Epidermal melanocyte (primary cell): ENCODE measurements at regions not wholly inside any gene's neighbourhood (a gene's known extent, or its start where the extent isn't known, plus 50 kb on each side); places are given as distances from the start of the nearest gene placed in this dataset.
"Not testable (repeated sequence)": the region's sequence is repeated elsewhere in the genome, so short reads cannot be mapped to it uniquely, and the experiment has no call there.

Source experiments
- DNase-seq: peaks from one replicate; pipeline ENCODE4 v3.0.0; 2011; ENCODE audit warnings: low spot score; ENCODE audit not compliant: insufficient read length

DNA sequence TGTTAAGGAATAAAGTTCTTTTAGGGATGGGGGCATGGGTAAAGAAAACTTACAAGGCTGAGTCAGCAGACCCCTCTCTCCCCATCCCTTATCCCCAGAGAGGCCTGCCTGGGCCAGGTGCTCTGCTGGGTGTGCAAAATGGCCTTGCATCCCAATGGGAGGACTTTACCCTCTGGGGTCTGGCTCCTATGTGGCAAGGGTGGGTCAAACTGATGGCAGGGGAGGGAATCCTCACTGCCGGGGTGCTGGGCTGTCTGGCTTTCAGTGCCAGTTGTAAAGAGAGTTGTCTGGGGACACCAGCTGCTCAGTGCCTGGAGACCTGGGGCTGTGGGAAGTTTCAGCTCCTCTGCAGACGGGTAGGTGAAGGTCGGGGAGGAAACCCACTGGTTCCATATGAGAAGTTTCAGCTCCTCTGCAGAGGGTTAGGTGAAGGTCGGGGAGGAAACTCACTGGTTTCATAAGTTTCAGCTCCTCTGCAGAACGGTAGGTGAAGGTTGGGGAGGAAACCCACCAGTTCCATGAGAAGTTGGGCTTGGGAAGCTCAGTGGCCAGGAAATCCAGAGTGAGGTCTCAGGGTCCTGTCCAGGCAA is 127.2 kb upstream of the PODXL start:
- DNase-seq = no peak

DNA sequence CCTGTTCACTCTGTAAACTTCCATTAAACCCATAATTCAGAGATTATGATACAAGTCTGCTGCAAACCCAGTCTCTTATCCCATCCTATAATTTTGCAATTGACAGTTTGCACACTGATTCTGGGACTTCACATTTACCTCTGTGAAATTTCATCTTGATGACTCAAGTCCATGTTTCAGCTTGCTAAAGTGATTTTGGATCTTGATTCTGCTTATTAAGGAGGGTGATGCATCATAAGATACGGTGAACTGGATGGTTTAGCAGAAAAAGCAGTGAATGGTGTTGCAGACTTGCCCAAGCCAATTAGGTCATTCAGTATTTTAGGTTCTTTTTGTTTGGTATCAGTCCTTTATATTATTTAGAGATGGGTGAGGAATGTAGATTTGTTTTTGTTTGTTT is 125.5 kb upstream of the PODXL start:
- DNase-seq = no peak

DNA sequence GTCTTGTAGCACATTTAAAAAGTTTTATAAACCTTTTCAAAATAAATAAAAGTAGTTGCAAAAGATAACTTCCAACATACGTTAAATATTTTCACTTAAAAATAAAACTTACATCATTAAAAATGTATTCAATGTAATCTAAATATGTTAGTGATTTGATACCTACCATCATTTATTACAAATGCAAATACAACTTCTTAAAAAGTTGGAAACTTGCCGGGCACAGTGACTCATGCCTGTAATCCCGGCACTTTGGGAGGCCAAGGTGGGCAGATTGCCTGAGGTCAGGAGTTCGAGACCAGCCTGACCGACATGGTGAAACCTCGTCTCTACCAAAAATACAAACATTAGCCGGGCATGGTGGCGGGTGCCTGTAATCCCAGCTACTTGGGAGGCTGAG is 122.6 kb upstream of the PODXL start:
- not testable (repeated sequence) for DNase-seq

DNA sequence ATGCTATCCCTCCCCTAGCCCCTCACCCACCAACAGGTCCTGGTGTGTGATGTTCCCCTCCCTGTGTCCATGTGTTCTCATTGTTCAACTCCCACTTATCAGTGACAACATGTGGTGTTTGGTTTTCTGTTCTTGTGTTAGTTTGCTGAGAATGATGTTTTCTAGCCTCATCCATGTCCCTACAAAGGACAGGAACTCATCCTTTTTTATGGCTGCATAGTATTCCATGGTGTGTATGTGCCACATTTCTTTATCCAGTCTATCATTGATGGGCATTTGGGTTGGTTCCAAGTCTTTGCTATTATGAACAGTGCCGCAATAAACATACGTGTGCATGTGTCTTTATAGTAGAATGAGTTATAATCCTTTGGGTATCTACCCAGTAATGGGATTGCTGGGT is 120.4 kb upstream of the PODXL start:
- not testable (repeated sequence) for DNase-seq

DNA sequence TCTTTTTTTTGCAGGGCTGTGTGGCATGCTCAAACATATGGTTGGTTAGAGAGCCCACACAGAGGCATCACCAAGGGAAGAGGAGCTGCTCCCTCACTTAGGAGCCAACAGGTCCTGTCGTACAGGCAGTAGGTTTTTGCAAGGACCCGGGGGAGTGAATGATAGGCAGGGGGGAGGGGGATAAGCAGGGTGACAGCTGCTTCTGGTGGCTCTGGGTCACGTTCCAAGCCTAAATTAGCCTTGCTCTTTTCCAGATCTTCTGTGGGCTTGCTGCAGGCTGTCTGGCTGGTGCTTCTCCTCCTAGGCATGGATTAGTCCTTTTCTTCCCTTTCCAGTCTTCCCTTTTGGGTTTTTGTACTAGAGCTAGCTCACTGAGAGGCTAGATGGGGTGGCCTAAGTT is 117.7 kb upstream of the PODXL start:
- no peak for DNase-seq

DNA sequence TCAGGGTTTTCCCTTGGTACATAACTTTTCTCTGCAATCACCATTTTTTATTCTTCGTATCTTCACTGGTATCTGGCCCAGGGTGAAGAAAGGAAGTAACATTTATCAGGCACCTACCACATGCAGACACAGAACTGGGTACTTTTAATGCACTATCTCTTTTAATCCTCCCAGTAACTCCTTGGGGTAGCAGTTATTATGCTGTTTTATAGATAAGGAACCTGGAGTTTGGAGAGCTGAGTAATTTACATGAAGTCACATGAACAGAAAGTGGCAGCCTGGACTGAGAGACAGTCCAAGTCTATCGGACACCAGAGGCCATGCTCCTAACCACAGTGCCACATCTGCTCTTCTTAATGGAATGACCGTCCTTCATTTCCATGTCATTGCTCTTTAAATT is 117.1 kb upstream of the PODXL start:
- DNase-seq = no peak

DNA sequence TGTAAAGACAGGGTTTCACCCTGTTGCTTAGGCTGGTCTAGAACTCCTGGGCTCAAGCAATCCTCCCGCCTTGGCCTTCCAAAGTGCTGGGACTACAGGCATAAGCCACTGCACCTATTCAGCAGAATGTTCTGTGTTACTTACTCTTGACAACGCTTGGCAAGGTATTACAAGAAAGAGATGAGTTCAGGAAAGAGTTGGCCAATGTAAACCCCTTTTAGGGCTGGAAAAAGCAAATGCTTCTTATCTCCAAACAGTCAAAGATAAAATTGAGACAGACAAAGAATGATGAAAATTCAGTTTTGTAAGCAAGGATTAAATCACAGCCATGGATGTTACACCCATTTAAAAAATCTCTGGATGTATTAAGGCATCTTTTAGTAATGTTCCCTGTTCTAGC is 114.0 kb upstream of the PODXL start:
- no peak for DNase-seq

DNA sequence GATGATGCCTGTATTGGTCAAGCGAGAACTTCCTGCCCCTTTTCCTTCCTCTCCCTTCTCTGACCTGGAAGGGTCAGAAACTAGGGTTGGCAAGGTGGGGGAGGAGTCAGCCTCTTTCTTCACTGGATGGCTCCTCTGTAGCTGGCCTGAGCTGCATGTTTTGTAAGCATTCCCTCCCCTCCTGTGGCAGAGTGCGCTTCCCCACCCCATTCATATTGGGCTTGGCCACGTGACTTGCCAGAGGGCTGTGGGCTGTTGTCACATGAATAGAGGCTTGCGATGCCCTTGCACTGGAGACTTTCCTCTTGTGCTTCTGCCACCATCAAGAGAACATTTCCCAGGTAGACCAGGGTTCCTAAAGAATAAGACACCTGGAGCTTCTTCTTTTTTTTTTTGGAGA is 111.3 kb upstream of the PODXL start:
- DNase-seq = no peak

DNA sequence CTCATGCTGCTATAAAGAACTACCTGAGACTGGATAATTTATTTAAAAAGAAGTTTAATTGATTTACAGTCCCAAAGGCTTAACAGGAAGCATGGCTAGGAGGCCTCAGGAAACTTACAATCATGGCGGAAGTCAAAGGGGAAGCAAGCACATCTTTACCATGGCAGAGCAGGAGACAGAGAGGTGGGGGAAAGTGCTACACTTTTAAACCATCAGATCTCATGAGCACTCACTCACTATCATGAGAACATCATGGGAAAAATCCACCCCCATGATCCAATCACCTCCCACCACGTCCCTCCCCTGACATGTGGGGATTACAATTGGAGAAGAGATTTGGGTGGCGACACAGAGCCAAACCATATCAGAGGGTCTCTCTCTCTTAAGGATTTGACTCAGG is 108.6 kb upstream of the PODXL start:
- DNase-seq = no peak

DNA sequence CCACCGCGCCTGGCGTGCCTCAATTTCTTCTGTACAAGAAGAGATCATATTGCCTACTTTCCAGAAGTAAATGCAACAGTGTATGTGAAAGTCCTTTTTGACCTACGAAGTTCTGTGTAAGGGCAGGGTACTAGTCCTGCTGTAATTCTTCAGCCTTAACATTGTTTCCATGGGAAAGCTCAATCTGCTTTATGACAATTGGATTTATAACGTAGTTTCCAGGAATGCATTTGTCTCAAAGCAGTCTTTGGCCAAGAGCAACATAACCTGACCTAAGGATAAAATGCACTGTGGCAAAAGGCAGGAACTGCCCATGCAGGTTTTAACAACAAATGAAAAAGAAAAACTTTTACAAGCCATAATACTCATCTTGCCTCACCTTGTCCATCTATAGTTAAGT is 108.1 kb upstream of the PODXL start:
- DNase-seq = no peak

DNA sequence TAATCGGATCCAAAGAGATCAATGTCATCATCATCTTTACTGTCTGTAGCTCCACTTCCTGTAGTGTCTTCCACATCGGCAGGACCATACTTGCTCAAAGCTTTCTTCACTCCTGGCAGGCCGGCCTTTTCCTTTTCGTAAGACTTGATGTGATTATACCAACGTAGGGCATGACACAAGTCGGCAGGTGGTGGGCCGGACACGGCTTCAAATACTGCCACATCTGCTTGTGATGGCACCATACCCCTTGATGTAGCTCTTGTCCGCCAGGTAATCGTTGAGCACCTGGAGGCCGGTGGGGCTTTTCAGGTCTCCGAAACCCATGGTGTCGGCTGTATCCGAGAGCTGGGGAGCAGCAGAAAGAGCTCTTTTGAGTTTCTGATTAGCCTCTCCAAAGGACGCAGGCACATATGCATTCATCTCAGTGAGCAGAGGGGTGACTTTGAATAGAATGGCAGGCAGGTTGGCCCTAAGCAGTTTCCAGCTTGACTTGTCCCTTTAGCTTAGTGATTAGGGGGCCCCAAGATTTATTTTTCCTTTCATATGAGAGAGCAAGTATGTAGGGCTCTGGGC is 106.0 kb upstream of the PODXL start:
- not testable (repeated sequence) for DNase-seq

DNA sequence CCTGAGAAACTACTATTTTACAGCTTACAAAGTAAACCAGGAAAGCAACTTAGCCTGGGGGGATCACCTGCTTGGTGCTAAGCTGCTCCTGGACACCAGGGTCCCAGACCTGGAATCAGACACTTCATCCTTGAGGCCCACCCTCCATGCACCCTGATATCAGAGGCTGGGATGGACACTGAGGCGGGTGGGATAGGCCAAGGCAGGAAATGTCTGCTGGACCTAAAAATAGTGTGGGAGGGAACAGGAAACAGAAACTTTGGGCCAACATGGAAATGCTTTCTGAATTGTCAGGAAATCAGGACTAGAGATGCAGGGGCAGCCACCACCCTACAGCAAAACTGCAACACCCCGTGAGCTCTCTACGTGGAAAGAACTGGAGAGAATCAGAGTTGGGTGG is 101.5 kb upstream of the PODXL start:
- DNase-seq = no peak

DNA sequence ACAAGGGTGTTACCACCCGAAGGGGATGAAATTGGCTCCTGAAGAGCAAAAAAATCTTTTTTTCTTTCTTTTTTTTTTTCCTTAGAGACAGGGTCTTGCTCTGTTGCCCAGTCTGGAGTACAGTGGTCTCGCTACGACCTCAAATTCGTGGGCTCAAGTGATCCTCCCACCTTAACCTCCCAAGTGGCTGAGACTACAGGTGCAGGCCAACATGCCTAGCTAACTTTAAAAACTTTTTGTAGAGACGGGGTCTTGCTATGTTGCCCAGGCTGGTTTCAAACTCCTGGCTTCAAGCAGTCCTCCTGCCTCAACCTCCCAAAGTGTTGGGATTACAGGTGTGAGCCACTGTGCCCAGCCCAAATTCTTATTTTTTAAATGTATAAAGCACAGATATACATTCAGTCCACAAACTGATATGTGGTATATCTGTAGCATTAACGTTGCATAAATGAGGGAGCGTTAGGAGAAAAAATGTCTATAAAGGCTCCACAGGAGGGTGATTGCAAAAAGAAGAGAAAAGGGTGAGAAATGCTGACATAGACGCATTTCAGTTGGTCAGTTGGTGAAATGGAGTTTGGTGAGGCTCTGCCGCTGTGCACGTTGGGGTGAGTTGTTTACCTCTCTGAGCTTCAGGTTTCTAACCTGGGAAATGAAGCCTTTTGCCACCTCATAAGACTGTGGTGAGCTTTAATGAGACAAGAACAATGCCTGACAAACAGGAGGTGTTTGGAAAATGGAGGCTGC is 100.7 kb upstream of the PODXL start:
- DNase-seq = no peak

DNA sequence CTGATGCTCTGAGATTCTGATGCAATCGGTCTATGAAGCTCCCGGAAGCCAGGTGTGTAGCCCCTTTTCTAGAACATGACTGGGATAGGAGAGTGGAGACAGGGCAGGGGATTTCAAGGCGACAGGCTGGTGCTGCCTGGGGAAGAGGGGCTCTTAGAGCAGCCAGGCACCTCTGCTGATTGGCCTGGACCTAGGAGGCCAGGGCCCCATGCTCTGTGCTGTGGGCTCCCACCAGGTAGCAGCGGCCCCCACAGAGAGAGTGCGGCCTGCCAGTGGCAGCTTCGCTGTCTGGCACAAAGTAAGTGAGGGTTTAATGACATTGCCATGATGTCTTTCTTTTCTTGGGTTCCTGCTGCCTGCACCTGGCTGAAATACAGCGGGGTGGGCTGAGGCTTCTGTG is 99.4 kb upstream of the PODXL start:
- no peak for DNase-seq

DNA sequence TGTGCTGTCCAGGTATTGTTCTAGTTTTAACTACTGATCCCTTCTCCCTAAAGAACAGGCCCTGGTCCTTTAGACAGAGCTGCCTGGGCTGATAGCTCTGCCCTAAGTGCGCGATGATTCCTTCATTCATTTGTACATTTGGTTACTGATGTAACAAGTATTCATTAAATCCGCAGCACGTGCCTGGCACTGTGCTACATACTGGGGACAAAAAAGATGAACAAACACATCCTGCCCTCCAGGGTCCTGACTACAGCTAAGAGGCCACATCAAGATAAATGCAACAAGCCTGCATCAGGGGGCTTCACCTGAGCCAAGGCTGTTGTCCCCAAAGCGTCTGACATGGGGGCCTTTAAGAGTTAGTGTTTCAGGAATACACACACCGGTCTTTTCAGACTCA is 99.0 kb upstream of the PODXL start:
- no peak for DNase-seq

DNA sequence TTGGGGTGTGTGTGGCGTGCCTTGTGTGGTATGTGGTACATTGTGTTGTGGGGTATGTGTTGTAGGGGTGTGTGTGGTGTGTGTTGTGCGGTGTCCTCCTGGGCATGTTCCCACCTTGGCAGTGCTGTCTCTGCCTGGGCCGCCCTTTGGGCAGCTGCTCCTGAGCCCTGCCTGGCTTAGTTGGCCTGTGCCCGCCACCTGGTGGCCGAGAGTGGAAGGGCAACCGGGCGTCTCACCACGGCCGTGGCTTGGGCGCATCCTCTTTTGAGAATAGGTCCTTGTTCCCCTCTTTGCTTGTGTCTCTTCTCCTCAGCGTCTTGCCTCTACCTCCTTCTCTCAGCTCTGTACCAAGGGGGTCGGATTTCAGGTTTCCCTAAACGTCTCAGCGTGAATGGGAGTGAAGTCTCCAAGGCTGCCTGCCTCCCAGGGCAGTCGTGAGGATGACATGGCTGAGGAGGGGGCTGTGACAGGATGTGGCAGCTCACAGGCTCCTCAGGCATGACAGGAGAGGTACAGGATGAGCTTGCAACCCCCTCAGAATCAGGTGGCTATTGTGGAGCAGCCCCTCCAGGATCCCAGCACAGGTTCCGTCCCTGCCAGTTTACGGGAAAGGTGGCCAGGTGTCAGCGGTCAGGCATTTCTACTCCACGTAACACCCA is 98.4 kb upstream of the PODXL start:
- peak; percentile 87 for DNase-seq

DNA sequence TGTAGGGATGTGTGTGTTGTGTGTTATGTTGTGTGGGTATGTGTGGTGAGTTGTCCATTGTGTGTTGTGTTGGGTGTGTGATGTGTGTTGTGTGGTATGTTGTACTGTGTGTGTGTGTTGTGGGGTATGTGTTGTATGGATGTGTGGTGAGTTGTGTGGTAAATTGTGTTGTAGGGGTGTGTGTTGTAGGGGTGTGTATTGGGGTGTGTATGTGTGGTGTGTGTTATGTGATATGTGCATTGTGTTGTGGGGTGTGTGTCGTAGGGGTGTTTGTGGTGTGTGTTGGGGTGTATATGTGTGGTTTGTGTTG is 97.8 kb upstream of the PODXL start:
- no peak for DNase-seq

DNA sequence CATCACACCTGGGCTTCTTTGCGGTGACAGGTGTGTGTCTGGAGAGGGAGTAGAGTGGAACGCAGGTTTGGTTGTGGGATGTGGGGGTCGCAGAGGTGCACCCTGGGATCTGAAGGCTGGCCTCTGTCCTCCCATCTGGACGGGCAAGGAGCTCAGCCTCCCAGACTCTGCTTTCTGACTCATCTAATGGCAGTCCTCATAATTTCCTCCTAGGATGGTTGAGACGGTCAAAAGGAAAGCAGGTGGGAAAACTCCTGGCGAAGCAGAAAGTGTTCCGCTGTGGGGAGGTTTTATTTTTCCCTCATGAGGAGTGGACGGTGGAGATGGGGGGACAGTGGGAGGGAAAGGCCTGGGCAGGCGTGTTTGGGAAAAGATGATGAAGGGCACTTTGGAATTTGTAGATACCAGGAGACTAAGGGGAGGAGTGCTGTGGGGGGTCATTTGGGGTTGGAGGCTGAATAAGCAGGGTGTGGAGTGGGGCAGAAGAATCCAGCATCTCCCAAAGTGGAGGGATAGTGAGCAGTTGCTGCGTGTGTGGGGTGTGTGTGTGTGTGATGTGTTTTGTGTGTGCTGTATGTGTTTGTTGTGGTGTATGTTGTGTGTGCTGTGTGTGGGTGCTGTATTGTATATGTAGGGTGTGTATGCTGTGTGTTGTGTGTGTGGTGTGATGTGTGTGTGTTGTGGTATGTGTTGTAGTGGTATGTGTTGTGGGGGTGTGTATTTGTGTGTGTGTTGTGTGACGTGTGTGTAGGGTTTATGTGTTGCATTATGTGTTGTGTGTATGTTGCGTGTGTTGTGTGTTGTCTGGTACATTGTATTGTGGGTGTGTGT is 97.2 kb upstream of the PODXL start:
- no peak for DNase-seq

DNA sequence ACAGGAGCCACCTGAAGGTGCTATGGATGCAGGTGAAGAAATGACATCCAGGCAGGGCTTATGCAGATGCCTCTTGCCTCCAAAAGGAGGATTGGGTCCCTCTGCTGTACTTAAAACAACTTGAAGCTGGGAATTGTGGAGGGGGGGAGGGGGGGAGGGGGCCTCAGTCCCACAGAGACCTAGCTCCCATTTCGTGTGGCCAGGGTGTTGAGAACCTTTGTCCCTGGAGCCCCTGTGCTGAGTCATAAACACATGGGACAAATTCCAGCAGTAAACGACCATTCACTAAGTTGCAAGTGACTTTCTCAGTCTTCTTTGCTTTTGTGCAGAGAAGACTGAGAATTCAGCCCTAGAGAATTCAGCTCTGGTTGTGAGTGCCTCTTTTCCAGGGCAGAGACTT is 96.5 kb upstream of the PODXL start:
- DNase-seq = no peak

DNA sequence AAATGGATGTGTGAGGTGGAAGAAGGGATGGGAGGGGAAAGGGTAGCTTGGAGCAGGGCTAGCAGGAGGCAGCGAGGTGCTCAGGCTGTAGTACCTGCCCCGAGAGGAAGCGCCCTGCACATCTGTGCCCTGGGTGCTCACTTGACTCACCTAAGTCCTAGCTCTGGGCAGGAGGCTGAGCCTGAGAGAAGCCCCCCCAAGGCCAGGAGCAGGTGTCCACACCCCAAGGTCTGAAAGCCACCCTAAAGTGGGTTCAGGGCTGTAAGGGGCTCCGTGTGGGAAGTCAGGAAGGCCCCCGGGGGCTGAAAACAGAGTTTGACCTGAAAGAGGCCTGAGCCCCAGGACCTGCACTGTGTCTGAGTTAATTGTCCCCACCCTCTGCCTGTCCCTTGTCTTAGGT is 95.8 kb upstream of the PODXL start:
- DNase-seq = no peak

DNA sequence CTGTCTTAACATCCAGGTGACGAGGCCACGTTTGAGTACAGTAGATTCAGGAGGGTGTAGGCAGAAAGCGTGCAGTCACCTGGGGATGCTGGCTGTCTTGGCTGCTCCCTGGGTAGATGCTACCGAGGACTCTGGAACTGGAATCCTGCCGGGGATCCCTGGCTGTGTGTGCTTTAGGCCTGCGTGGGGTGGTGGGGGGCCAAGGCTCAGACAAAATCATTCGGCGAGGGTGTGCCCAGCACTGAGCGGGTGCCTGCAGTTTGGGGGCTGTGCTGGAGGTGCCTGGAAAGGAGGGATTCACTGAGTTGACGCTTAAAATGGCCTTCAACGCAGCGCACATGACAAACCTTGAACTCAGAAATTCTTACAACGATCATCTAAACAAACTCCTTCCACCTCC is 93.5 kb upstream of the PODXL start:
- DNase-seq = no peak

DNA sequence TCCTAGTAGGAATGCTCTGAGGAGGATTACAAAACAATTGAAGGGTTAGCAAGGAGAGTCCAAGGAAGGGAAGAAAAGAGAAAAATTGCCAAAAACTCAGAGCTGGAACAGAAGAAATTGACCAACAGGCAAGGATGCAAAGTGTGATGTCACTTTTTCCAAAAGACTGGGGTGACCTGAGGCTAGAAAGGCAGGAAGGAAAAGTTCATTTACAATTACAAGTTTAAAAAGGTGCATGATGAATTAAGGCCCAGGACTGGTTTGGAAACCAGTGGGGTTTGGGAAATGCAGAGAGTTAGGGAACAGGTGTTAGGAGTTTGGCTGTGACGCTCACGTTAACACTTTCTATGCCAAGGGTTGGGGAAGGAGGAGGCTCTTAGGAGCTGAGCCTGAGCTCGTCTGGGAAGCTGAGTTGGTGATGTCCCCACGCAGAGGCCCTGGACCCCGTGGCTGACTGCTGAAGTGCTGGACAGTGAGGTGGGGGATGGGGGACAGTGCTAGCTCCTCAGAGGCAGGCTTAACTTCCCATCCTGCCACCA is 92.6 kb upstream of the PODXL start:
- DNase-seq = no peak
